IPS DF 4.7 (cell line): ENCODE measurements at regions not wholly inside any gene's neighbourhood (a gene's known extent, or its start where the extent isn't known, plus 50 kb on each side); places are given as distances from the start of the nearest gene placed in this dataset.

Experiments used
- DNase-seq: peaks from one replicate; pipeline ENCODE4 v3.0.0-alpha.2; 2013; ENCODE audit warnings: low spot score; ENCODE audit errors: extremely low read depth

GRCh38 chr10:44064317-44064716 lies 320.6 kb downstream of the CXCL12 start:
- no peak for DNase-seq

GRCh38 chr10:44063686-44064085 lies 321.2 kb downstream of the CXCL12 start:
- no peak for DNase-seq

- DNase-seq = no peak
These were observed 324.2 kb downstream of the CXCL12 start for GRCh38 chr10:44060719-44061118.

- no peak for DNase-seq
These were observed 324.7 kb downstream of the CXCL12 start for GRCh38 chr10:44060221-44060620.

- no peak for DNase-seq
These were observed 326.6 kb downstream of the CXCL12 start for GRCh38 chr10:44058259-44058658.

- DNase-seq = no peak
These were observed 327.7 kb downstream of the CXCL12 start for GRCh38 chr10:44056967-44057805.

- no peak for DNase-seq
These were observed 328.7 kb downstream of the CXCL12 start for GRCh38 chr10:44056206-44056605.

GRCh38 chr10:44054046-44054445 lies 330.9 kb downstream of the CXCL12 start:
- no peak for DNase-seq

- DNase-seq = no peak
These were observed 331.5 kb downstream of the CXCL12 start for GRCh38 chr10:44053391-44053790.

- DNase-seq = no peak
These were observed 333.1 kb downstream of the CXCL12 start for GRCh38 chr10:44051584-44052385.

- DNase-seq = no peak
These were observed 333.8 kb downstream of the CXCL12 start for GRCh38 chr10:44051091-44051490.

- no peak for DNase-seq
These were observed 335.4 kb downstream of the CXCL12 start for GRCh38 chr10:44049301-44050015.

GRCh38 chr10:44047361-44047760 lies 337.5 kb downstream of the CXCL12 start:
- DNase-seq = no peak

- no peak for DNase-seq
These were observed 338.3 kb downstream of the CXCL12 start for GRCh38 chr10:44046605-44047004.

- DNase-seq = no peak
These were observed 339.9 kb downstream of the CXCL12 start for GRCh38 chr10:44045020-44045419.

- no peak for DNase-seq
These were observed 340.3 kb downstream of the CXCL12 start for GRCh38 chr10:44044549-44044948.

GRCh38 chr10:44043646-44044375 lies 341.1 kb downstream of the CXCL12 start:
- DNase-seq = no peak

GRCh38 chr10:44042926-44043602 lies 341.8 kb downstream of the CXCL12 start:
- no peak for DNase-seq

GRCh38 chr10:44042075-44042770 lies 342.7 kb downstream of the CXCL12 start:
- no peak for DNase-seq

GRCh38 chr10:44039599-44039998 lies 345.3 kb downstream of the CXCL12 start:
- no peak for DNase-seq
